ENCODE measurements at regions not wholly inside any gene's neighbourhood (a gene's known extent, or its start where the extent isn't known, plus 50 kb on each side); places are given as distances from the start of the nearest gene placed in this dataset.
"Not testable (repeated sequence)": the region's sequence is repeated elsewhere in the genome, so short reads cannot be mapped to it uniquely, and the experiment has no call there.

DNA sequence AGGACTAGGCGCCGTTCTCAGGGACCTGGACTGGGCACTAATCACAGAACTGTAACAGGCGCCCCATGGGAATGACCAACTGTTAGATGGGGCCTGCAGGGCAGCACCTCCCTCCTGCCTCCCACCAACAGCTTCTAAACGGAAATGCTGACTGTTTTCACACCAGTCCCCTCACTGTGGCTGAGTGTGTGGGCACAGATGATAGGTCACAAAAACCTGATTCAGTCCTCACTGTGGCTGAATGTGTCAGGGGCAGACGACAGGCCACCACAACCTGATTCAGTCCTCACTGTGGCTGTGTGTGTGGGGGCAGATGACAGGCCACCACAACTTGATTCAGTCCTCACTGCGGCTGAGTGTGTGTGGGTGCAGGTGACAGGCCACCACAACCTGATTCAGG is 1499.9 kb upstream of the USP9Y start:
- DNase-seq; FAIRE-seq; H3K9me3 ChIP-seq (ENCODE audit: control insufficient read depth in 2 of 3, insufficient read depth in 1 of 3, low read length in 3 of 3); H3K27ac ChIP-seq (ENCODE audit: low read depth in 2 of 2, low read length in 2 of 2); H3K36me3 ChIP-seq (ENCODE audit: control insufficient read depth in 2 of 3, insufficient read depth in 3 of 3, low read length in 3 of 3); intact Hi-C loops (cut with DNase I); H3K4me1 ChIP-seq (ENCODE audit: control insufficient read depth in 2 of 3, insufficient read depth in 2 of 3, low read depth in 1 of 3, low read length in 3 of 3); H3K27me3 ChIP-seq (ENCODE audit: control insufficient read depth, insufficient read depth, low read length); H3K4me3 ChIP-seq (ENCODE audit: low read length in 3 of 3); H3K9ac ChIP-seq (ENCODE audit: low read length in 3 of 3): not testable (repeated sequence)

DNA sequence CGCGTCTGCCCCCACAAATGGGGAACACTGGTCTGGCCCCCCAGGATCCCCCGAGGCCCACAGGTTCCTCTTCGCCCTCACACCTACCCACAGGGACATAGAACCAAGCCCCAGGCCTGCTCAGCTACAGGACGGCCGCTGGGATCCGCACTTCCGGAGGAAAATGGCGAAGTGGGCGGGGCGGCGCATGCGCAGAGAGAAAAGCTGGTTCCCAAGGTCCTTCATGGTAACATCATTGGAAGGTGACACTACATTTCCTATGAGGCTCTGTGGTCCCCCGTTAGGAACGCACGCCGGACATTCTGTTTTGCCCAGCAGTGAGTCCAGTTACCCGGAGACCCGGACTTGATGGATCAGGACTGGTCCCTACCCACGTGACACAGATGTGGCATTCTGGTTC is 1486.2 kb upstream of the USP9Y start:
- intact Hi-C loops (cut with DNase I); H3K27ac ChIP-seq (ENCODE audit: low read depth in 2 of 2, low read length in 2 of 2); H3K27me3 ChIP-seq (ENCODE audit: control insufficient read depth, insufficient read depth, low read length); H3K9me3 ChIP-seq (ENCODE audit: control insufficient read depth in 2 of 3, insufficient read depth in 1 of 3, low read length in 3 of 3); H3K4me1 ChIP-seq (ENCODE audit: control insufficient read depth in 2 of 3, insufficient read depth in 2 of 3, low read depth in 1 of 3, low read length in 3 of 3); FAIRE-seq; H3K36me3 ChIP-seq (ENCODE audit: control insufficient read depth in 2 of 3, insufficient read depth in 3 of 3, low read length in 3 of 3); H3K4me3 ChIP-seq (ENCODE audit: low read length in 3 of 3); DNase-seq; H3K9ac ChIP-seq (ENCODE audit: low read length in 3 of 3): not testable (repeated sequence)
